ENCODE measurements at regions not wholly inside any gene's neighbourhood (a gene's known extent, or its start where the extent isn't known, plus 50 kb on each side); places are given as distances from the start of the nearest gene placed in this dataset.

- TF ChIP-seq EP300 (IDR thresholded peaks at IDR 0.05) (no peak), POLR2A (IDR thresholded peaks at IDR 0.05) (no peak)
These were observed 594.0 kb downstream of the HINT1 start for GRCh38 chr5:130571076-130571475.
